HG03103 (cell line): ENCODE measurements at regions not wholly inside any gene's neighbourhood (a gene's known extent, or its start where the extent isn't known, plus 50 kb on each side); places are given as distances from the start of the nearest gene placed in this dataset.

Experiments
- ATAC-seq: cut with Tn5 transposase; IDR thresholded peaks from one replicate; pipeline ENCODE4 v1.9.1; 2021; ENCODE audit warnings: low read depth; ENCODE audit not compliant: unreplicated experiment

DNA sequence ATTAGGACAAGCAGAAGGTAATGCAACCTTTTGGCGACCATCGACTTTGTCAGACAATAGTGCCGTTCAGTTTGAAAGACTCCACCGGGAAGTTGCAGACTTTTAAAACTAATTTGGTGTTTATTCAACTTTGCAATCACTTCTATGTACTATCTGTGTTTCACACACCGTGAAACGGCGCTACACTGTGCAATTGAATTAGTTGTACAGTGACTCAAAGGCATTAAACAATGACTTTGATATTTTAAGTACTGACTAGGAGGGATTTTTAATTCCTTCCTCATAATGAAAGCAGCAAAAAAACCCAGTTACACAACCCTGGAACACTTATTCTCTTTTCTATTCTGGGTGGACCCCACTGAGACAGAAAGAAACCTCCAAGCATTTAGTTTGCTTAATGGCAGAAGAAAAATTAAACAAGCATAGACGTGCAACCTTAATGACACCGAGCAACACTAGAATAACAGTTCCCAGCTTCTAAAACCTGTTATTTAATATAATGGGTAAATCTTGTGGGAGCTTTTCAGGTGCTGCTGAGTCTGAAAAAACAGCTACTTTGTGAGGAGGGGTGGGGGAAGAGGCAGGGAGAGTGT, 176.8 kb downstream of the LMO4 start:
- ATAC-seq = no peak

DNA sequence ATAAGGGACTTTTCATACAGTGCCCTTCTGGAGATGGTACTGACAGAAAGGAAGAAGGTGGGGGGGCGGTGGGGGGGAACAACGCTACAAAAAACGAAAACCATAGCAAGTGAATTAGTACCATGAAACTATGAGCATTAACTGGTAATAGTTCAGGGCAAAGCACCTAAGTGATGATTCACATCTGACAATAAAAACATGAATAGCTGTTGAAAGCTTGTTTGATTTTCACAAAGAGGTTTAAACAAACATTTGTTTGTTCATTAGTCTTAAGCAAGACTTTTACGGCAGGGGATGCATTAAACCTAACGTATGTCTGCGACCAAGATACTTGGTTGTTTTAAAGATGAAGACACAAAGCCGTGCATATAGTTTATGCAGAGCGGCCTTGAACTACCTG, 177.5 kb downstream of the LMO4 start:
- ATAC-seq = no peak

DNA sequence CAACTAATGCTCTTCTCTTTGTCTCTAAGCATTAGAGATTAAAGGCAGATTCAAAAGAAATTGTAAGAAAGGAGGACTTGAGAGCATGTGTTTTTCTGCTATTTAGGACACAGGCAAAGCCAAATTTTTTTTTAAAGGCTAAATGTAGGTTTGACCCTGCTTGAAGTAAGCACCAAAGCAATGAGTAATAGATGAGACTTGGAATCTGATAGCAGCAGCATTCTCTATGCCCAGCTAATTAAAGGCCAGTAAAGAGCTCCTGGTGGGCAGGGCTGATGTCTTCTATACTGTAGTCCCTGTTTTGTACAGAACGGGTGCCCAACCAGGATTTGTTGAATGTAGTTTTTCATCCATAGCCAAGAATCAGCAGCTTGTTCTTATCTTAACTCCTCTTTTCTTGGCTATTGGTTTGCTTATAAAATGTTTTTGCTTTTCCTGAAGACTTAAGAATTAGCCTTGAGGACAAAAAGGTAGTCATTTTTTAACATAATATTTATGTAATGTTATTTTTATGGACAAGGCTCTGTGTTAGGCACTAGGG, 179.6 kb downstream of the LMO4 start:
- no peak for ATAC-seq

DNA sequence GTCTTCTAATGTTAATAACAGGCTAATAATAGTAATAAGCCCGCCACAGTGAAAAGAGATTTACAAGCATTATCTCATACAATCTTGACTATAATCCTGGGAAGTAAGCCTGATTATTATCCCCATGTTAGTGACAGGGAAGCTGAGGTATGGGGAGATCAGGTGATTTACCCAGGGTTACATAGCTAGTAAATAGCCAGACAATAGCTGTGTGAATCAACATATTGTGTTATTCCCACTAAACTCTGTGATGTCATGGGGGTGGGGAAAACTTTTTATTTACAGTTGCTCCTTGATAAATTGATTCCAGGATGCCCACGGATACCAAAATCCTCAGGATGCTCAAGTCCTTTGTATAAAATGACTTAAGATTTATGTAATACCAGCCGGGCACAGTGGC, 181.9 kb downstream of the LMO4 start:
- no peak for ATAC-seq

DNA sequence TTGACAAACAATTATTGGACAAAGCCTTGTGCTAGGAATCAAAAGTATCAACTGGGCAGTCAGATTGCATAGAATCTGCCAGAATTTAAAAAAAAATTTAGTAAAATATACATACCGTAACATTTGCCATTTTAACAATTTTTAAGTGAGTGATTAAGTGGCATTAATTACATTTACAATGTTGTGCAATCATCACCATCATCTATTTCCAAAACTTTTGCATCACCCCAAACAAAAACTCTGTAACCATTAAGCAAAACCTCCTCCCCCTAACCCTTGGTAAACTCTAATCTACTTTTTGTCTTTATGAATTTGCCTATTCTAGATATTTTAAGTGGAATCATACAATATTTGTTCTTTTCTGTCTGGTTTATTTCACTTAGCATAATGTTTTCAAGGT, 182.8 kb downstream of the LMO4 start:
- ATAC-seq = no peak

DNA sequence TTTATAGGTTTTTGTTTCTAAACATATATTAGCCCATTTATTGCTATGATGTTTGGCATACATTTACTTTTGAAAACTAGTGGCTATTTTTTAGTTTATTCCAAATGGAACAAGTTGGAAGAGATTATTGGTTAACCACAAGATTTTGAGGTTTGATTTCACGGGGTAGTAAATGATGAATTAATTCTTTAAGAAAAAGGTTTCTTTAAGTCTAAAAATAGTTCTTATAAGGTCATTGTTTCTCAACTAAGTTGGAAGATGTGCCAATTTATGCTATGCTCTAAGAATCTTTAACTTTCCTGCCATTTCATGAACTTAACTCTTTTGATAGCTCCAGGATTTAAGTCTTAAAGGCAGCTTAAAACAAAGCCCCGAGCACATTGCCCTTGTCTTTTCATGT, 183.8 kb downstream of the LMO4 start:
- ATAC-seq = no peak

DNA sequence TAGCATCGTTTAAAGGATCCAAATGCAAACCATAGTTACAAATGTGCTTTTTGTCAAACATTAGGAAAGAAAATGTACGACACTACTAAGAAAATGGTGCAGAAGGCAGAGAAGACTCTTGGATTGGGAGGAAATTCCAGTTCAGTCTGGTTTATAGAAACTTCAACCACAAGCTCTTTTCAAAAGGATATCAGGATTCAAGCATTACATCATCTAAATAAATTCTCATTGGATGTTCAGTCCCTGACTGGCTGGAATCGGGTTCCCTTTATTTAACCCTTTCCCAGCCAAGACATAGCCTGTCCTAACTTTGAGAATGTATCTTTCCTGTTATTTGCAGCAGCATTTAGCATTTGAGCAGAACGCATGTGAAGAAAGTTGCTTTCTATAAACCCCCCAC, 184.6 kb downstream of the LMO4 start:
- no peak for ATAC-seq

DNA sequence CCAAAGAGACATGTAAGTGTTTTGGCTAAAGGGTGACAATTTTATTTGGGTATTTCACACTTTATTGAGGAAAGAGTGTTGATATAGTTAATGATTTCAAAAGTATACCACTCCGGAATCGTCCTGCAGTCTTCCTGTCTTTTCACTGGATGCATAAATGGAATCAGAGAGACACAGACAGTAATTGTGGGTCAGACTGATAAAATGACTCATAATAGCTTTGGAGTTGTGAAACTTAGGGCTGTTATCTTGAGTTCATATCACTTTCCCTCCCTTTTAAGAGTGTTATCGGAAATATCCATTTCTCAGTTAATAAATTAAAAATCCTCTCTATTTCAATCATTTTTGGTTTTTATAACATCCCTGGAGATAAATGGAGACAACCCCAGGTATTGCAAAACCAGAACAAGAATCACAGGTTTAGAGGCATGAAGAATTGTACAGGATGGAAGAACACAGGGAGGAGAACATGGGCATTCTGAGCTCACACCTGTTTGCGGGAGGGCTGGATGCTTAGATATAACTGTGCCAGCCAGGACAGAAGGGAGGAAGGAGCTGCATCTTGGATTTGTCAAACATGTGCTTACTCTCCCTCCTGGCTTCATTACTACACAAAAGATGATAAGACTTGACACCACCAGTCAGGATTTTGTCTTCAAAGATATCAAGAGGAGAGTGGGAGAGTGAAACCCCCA, 185.4 kb downstream of the LMO4 start:
- ATAC-seq = no peak

DNA sequence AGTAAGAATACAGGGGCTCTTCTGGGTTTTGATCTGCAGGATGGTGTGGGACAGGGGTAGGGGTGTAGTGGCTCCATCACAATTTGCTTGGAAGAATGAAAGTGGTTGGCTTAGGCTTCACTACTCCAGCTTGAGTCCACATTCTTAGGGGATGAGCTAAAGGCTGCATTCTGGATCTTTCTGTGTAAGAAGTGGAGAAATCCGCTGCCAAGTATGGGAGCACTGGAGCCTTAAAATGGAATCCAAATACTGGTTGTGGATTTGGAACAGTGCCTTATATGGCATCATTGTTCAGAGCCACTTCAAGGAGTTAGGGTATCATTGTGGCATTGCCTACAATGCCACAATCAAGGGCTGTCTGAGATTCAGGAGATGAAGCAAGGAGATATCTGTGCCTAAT, 187.1 kb downstream of the LMO4 start:
- ATAC-seq = no peak

DNA sequence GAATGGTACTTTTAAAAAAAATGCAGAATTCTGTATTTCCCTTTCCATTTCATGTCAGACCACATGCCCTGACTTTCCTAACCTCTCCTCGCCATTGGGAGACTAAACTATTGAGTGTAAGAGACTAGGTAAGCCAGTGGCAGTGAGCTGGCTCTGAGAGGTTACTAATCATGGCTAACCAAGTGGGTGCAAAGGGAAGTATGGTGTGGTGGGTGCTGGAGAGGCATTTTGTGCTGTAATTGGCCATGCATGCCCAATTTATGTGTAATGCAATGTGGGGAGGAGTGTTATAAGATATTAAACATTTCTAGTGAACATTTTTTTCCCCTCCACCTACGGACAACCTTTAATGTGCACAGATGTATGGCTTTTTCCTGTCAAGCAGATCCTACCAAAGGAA, 190.1 kb downstream of the LMO4 start:
- no peak for ATAC-seq

DNA sequence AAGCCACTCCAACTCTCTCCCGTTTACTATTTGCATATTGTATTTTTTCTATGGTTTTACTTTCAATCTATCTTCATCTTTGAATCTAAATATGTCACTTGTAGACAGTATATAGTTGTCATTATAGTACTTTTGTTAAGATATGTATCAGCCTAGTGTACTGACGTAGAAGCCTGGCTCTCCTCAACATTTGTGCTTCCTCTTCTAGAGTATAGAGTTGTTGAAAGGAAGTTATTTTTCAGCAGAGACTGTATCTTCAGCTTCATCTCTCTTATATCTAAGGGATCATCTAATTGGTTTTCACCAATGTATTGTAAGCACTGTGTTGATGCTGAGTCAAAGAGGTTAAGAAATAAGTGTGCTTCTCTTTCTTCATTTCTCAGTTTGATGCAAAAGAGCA, 192.8 kb downstream of the LMO4 start:
- no peak for ATAC-seq

DNA sequence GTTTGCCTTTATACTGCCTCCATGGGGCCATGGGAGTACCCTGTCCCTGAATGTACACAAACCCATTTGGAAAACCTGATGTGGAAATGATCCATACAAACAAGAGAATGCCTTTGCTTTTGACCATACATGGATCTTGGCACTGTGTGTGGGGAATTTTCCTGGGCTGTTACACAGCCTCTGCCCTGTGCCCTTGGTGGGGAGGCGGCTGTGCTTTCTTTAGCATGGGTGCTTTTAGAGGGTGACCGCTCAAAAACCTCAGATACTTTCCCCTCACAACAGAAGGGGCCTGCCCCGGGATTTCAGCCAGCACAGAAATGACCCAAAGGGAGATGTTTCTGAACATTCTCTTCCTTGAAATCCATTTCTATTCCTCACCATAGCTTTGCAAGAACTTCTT, 194.8 kb downstream of the LMO4 start:
- ATAC-seq = no peak

DNA sequence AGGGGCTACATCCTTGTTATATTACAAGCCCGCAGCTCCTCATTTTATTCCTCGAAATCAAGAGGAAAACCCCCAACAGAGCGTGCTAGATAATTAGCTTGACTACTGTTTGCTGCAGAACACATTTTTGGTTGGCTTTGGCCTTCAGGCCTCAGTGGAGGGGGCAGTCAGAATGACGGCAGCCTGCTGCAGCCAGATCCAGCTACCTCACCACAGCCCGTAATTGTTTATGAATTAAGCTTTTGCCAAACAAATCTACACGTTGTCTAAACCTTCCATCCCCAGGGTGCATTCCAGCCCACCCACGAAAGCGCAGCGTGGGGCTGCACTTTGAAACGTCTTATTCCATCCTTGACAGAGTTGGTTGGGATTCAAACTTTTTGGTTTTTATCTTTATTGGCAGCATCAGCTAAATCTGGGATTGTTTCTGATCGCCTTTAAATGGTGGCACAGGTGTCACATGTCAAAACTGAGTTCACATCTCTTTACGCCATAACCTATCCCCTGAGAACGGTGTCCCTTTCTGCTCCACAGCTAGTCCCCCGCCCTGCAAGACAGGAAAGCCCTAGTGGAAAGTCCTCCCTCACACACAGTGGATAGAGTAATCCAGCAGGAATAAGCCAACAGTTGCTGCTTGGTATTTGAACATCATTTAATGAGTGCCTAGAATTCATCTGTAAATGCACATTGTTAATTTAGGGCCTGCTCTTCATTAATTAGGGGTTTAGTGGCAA, 195.5 kb downstream of the LMO4 start:
- ATAC-seq = no peak

DNA sequence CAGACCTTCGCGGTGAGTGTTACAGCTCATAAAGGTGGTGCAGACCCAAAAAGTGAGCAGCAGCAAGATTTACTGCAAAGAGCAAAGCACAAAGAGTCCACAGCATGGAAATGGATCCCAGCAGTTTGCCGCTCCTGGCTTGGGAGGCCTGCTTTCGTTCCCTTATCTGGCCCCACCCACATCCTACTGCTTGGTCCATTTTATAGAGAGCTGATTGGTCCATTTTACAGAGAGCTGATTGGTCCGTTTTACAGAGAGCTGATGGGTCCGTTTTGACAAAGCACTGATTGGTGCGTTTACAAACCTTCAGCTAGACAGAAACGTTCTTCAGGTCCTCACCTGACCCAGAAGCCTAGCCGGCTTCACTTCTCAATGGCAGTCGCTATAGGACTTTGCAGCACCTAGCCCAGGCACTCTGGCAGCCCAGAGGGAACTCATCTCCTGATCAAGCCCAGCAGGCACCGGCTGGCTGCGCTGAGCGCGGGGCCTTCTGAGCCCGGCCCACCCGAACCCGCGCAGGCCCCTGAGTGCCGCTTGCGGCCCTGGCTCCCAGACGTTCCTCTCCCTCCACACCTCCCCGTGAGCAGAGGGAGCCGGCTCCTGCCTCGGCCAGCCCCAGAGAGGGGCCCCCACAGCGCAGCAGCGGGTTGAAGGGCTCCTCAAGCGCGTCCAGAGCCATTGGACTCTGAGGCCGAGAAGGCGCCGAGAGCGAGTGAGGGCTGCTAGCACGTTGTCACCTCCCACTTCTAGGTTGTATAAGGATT, 200.3 kb downstream of the LMO4 start:
- no peak for ATAC-seq

DNA sequence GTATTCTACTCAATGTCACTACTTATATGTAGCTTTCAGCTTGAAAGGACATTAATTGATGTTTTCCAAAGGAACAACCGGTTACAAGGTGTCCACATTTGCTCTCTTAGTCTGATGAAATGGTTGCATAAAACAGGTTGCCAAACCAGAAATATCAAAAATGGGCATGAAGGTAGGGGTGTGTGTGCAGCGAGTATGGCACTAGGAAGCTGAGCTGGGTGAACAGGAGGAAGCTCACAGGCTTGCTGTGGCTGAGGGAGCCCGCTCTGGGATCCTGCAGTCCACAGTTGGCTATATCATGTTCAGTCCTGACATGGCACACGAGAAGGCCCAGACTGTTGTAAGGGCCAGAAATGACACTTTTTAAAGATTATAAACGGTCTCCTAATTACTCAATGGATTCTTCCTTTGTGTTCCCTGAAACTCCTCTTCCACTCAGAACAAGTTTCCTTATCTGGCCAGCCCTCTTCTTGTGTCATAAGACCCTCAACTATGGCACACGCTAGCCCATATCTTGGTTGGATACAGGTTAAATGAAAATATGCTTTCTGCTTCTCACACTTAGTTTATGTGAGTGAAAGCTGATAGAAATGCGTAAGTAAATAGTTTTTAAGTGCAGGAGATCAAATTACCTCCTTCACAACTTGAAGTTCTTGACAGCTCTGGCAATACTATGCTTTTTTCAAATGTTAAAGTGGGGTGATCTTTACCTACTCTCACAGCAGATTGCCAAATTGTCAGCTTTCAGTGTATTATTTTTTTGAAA, 201.5 kb downstream of the LMO4 start:
- no peak for ATAC-seq

DNA sequence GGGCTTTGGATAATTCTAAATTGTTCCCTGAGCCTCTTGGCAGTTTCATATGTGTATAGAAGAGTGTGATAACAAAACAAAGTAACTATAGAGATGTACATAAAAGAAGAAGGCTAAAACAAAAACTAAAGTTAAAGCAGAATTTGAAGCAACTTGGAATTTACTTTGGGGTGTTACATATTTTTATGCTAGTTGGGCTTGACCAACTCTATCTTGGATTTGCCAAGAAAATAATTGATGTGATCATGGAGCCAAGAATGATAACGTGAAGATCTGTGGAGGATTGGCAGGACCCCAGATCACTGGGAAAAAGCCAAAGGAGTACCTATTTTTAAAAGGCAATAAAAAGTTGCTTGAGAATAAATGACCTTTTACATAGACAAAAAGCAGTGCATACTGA, 206.9 kb downstream of the LMO4 start:
- ATAC-seq = no peak

DNA sequence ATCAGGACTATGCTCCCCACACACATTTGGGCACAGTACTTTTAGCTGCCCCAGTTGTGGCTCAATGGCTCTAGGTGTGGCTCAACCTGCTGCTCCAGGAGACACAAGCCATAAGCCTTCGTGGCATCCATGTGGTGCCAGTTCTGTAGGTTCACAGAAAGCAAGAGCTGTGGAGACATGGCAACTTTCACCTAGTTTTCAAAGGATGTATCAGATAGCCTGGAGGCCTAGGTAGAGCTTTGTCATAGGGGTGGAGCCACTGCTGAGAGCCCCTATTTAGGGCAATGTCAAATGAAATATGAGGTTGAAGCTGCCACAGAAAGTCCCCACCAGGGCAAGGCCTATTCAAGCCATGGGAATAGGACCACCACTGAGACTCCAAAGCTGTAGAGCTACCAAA, 210.5 kb downstream of the LMO4 start:
- ATAC-seq = no peak

DNA sequence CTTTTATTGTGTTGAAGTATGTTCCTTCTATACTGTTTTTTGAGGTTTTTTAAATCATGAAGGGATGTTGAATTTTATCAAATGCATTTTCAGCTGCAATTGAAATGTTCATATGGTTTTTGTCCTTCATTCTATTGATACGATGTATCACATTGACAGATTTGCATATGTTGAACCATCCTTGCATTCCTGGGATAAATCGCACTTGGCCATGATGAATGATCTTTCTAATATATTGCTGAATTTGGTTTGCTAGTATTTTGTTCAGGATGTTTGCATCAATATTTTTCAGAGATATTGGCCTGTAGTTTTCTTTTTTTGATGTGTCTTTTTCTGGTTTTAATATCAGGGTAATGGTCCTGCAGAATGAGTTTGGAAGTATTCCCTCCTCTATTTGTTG, 214.0 kb downstream of the LMO4 start:
- ATAC-seq = no peak

DNA sequence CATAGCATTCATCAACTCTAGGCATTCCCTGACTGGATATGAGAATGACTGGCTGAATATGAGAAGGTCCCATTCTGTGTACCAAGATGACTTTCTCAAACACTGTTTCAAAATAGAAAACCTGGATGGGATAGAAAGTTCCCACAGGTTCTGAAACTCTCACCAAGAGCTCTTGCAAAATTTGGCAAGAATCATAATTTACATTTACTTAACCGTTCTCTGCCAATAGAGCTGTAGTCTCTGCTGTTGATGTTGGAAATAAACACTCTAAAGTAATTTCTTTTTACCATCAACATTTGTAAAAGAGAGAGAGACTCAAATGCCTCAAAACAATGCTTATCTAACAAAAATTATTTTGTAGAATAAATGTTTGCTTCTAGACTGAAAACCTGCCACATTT, 221.1 kb downstream of the LMO4 start:
- ATAC-seq = no peak

DNA sequence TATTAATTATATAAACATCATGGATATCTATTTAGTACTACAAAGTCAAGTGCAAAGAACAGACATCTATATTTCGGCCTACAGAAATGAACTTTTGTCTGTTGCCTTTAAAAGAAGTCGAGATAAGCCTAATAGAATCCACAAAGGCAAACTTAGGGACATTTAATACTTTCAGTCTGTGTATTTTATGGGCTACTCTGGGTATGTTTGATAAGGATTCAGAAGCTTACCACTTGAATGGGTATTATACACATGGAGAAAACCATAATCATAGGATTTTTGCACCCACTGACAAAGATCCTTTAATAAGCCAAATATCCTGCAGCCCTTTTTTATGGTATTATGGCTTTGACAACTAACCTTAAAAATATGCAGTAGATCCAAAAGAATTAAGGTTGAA, 224.8 kb downstream of the LMO4 start:
- no peak for ATAC-seq
